Glutamatergic neuron (in vitro differentiated cells): ENCODE measurements at regions not wholly inside any gene's neighbourhood (a gene's known extent, or its start where the extent isn't known, plus 50 kb on each side); places are given as distances from the start of the nearest gene placed in this dataset.

Source experiments
- DNase-seq: peaks from one replicate; pipeline ENCODE4 v3.0.0; 2022
- H3K27ac Mint-ChIP-seq: one replicate; pipeline ENCODE4 v1.8.0; 2020; ENCODE audit warnings: mild to moderate bottlenecking, mixed read lengths, inconsistent platforms; ENCODE audit not compliant: unreplicated experiment
- H3K27me3 Mint-ChIP-seq: one replicate; pipeline ENCODE4 v1.8.0; 2020; ENCODE audit warnings: mild to moderate bottlenecking, moderate library complexity, mixed read lengths, inconsistent platforms; ENCODE audit not compliant: unreplicated experiment
- H3K36me3 Mint-ChIP-seq: one replicate; pipeline ENCODE4 v1.8.0; 2020; ENCODE audit warnings: mild to moderate bottlenecking, mixed read lengths, inconsistent platforms; ENCODE audit not compliant: unreplicated experiment
- H3K4me1 Mint-ChIP-seq: one replicate; pipeline ENCODE4 v1.8.0; 2020; ENCODE audit warnings: mild to moderate bottlenecking, low read depth, mixed read lengths, inconsistent platforms; ENCODE audit not compliant: unreplicated experiment
- H3K4me3 Mint-ChIP-seq: one replicate; pipeline ENCODE4 v1.8.0; 2020; ENCODE audit warnings: mild to moderate bottlenecking, mixed read lengths, inconsistent platforms; ENCODE audit not compliant: unreplicated experiment
- H3K9me3 Mint-ChIP-seq: one replicate; pipeline ENCODE4 v1.8.0; 2020; ENCODE audit warnings: mild to moderate bottlenecking, moderate library complexity, mixed read lengths, inconsistent platforms; ENCODE audit not compliant: unreplicated experiment
- TF ChIP-seq, protein P1 (sequence below): fragments of 200-600 bp; sonication (generic); IDR thresholded peaks from one replicate; pipeline ENCODE4 v1.5.0; 2021; ENCODE audit not compliant: partially characterized antibody, unreplicated experiment

GRCh38 chr13:59603646-59604045, 560.1 kb downstream of the DIAPH3 start:
- TF ChIP-seq, protein P1, sequence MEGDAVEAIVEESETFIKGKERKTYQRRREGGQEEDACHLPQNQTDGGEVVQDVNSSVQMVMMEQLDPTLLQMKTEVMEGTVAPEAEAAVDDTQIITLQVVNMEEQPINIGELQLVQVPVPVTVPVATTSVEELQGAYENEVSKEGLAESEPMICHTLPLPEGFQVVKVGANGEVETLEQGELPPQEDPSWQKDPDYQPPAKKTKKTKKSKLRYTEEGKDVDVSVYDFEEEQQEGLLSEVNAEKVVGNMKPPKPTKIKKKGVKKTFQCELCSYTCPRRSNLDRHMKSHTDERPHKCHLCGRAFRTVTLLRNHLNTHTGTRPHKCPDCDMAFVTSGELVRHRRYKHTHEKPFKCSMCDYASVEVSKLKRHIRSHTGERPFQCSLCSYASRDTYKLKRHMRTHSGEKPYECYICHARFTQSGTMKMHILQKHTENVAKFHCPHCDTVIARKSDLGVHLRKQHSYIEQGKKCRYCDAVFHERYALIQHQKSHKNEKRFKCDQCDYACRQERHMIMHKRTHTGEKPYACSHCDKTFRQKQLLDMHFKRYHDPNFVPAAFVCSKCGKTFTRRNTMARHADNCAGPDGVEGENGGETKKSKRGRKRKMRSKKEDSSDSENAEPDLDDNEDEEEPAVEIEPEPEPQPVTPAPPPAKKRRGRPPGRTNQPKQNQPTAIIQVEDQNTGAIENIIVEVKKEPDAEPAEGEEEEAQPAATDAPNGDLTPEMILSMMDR: no peak
- peaks cover 2% of the 10 kb centered on the region for H3K9me3 Mint-ChIP-seq
- H3K27ac Mint-ChIP-seq: no peak overlapping the region
- H3K4me1 Mint-ChIP-seq: peaks cover 5% of the 10 kb centered on the region
- no peaks in the 10 kb centered on the region for H3K27me3 Mint-ChIP-seq
- no peaks in the 10 kb centered on the region for H3K36me3 Mint-ChIP-seq
- no peak for DNase-seq
- no peak overlapping the region for H3K4me3 Mint-ChIP-seq

GRCh38 chr13:59607172-59607571, 556.6 kb downstream of the DIAPH3 start:
- no peak overlapping the region for H3K27ac Mint-ChIP-seq
- peaks cover 2% of the 10 kb centered on the region for H3K9me3 Mint-ChIP-seq
- TF ChIP-seq, protein P1: no peak
- no peaks in the 10 kb centered on the region for H3K27me3 Mint-ChIP-seq
- no peaks in the 10 kb centered on the region for H3K36me3 Mint-ChIP-seq
- no peak for DNase-seq
- peaks cover 5% of the 10 kb centered on the region for H3K4me1 Mint-ChIP-seq
- H3K4me3 Mint-ChIP-seq: no peak overlapping the region

- Mint-ChIP-seq H3K27ac (no peak overlapping the region), H3K4me3 (no peak overlapping the region), H3K27me3 (no peaks in the 10 kb centered on the region), H3K9me3 (peaks cover 2% of the 10 kb centered on the region), H3K36me3 (no peaks in the 10 kb centered on the region), H3K4me1 (peaks cover 5% of the 10 kb centered on the region)
- TF ChIP-seq, protein P1: no peak
- DNase-seq: no peak
Observed at GRCh38 chr13:59607780-59608233, 555.9 kb downstream of the DIAPH3 start.

GRCh38 chr13:59609421-59609820, 554.3 kb downstream of the DIAPH3 start:
- H3K27ac Mint-ChIP-seq: no peak overlapping the region
- H3K9me3 Mint-ChIP-seq: peaks cover under 1% of the 10 kb centered on the region
- TF ChIP-seq, protein P1: no peak
- H3K36me3 Mint-ChIP-seq: no peaks in the 10 kb centered on the region
- H3K4me3 Mint-ChIP-seq: no peak overlapping the region
- no peak for DNase-seq
- H3K27me3 Mint-ChIP-seq: no peaks in the 10 kb centered on the region
- H3K4me1 Mint-ChIP-seq: peaks cover 5% of the 10 kb centered on the region
